Liver (tissue), 8 donors: ENCODE measurements at regions not wholly inside any gene's neighbourhood (a gene's known extent, or its start where the extent isn't known, plus 50 kb on each side); places are given as distances from the start of the nearest gene placed in this dataset.

Source experiments
- DNase-seq: peaks from one replicate; pipeline ENCODE4 v3.0.0-alpha.2; 2017; ENCODE audit warnings: low spot score
- H3K27ac ChIP-seq, 2 donors: one replicate each; pipeline ENCODE4 v1.7.0; 2013; ENCODE audit warnings: inconsistent platforms in 2 of 2, low read length in 2 of 2, control low read depth in 1 of 2, low read depth in 1 of 2, mild to moderate bottlenecking in 1 of 2
- H3K27me3 ChIP-seq, 4 donors: one replicate each; pipeline versions ENCODE4 v1.6.1 to v1.7.0; 2013; ENCODE audit warnings: low read length in 3 of 4, inconsistent platforms in 1 of 4, mild to moderate bottlenecking in 1 of 4, moderate library complexity in 1 of 4; ENCODE audit not compliant: control insufficient read depth in 4 of 4, insufficient read depth in 4 of 4
- H3K36me3 ChIP-seq, 4 donors: one replicate each; pipeline versions ENCODE4 v1.6.1 to v1.7.0; 2013; ENCODE audit warnings: low read length in 3 of 4, mild to moderate bottlenecking in 3 of 4, low read depth in 1 of 4, moderate library complexity in 1 of 4; ENCODE audit not compliant: control insufficient read depth in 4 of 4, insufficient read depth in 3 of 4
- H3K4me1 ChIP-seq, 4 donors: one replicate each; pipeline versions ENCODE4 v1.6.1 to v1.7.0; 2013; ENCODE audit warnings: low read length in 3 of 4, mild to moderate bottlenecking in 3 of 4, moderate library complexity in 1 of 4; ENCODE audit not compliant: control insufficient read depth in 4 of 4, insufficient read depth in 4 of 4
- H3K4me3 ChIP-seq, 3 donors: one replicate each; pipeline versions ENCODE4 v1.6.1 to v1.7.0; 2013; ENCODE audit warnings: low read length in 3 of 3, control low read depth in 1 of 3, low read depth in 1 of 3, mild to moderate bottlenecking in 1 of 3
- H3K9ac ChIP-seq, 2 donors: one replicate each; pipeline ENCODE4 v1.7.0; 2013; ENCODE audit warnings: low read length in 2 of 2, mild to moderate bottlenecking in 2 of 2, moderate library complexity in 2 of 2, control low read depth in 1 of 2, low read depth in 1 of 2
- H3K9me3 ChIP-seq, 4 donors: one replicate each; pipeline versions ENCODE4 v1.6.1 to v1.7.0; 2013; ENCODE audit warnings: low read length in 3 of 4; ENCODE audit not compliant: control insufficient read depth in 4 of 4
- ATF3 ChIP-seq: IDR thresholded peaks from 2 replicates; pipeline ENCODE4 v1.6.1; 2016; ENCODE audit warnings: antibody characterized with exemption
- CTCF ChIP-seq: fragments of 150-350 bp; IDR thresholded peaks from 2 replicates; pipeline ENCODE4 v1.5.1; 2017; ENCODE audit warnings: improper control_type of control experiment, low read depth, low read length; ENCODE audit not compliant: missing input control
- EGR1 ChIP-seq, 2 donors: IDR thresholded peaks; 2 replicates each; pipeline ENCODE4 v1.6.1; 2016 to 2018; ENCODE audit warnings: antibody characterized with exemption in 2 of 2, low read depth in 2 of 2
- FOXA1 ChIP-seq: IDR thresholded peaks from 2 replicates; pipeline ENCODE4 v1.6.1; 2016; ENCODE audit warnings: antibody characterized with exemption
- FOXA2 ChIP-seq: IDR thresholded peaks from 2 replicates; pipeline ENCODE4 v1.6.1; 2016; ENCODE audit warnings: antibody characterized with exemption
- GABPA ChIP-seq, 2 donors: IDR thresholded peaks in 1 of 2; conservative IDR thresholded peaks in 1 of 2; 2 replicates each; pipeline ENCODE4 v1.6.1; 2016; ENCODE audit warnings: antibody characterized with exemption in 2 of 2, mild to moderate bottlenecking in 1 of 2, moderate library complexity in 1 of 2
- HNF4A ChIP-seq, 2 donors: conservative IDR thresholded peaks; 2 replicates each; pipeline ENCODE4 v1.6.1; 2016; ENCODE audit warnings: antibody characterized with exemption in 2 of 2, mild to moderate bottlenecking in 2 of 2
- JUND ChIP-seq, 2 donors: IDR thresholded peaks; 2 replicates each; pipeline ENCODE4 v1.6.1; 2016; ENCODE audit warnings: antibody characterized with exemption in 2 of 2
- NR2F2 ChIP-seq: IDR thresholded peaks from 2 replicates; pipeline ENCODE4 v1.6.1; 2016; ENCODE audit warnings: antibody characterized with exemption
- RAD21 ChIP-seq, 2 donors: IDR thresholded peaks; 2 replicates each; pipeline ENCODE4 v1.6.1; 2016; ENCODE audit warnings: antibody characterized with exemption in 2 of 2, mild to moderate bottlenecking in 2 of 2
- REST ChIP-seq: IDR thresholded peaks from 2 replicates; pipeline ENCODE4 v1.6.1; 2016; ENCODE audit warnings: antibody characterized with exemption, mild to moderate bottlenecking
- RXRA ChIP-seq, 2 donors: IDR thresholded peaks; 2 replicates each; pipeline ENCODE4 v1.6.1; 2017 to 2018; ENCODE audit warnings: antibody characterized with exemption in 2 of 2, mild to moderate bottlenecking in 1 of 2
- SP1 ChIP-seq: IDR thresholded peaks from 2 replicates; pipeline ENCODE4 v1.6.1; 2018; ENCODE audit warnings: antibody characterized with exemption, mild to moderate bottlenecking
- TAF1 ChIP-seq: conservative IDR thresholded peaks from 2 replicates; pipeline ENCODE4 v1.6.1; 2016; ENCODE audit warnings: antibody characterized with exemption, mild to moderate bottlenecking
- ZBTB33 ChIP-seq: IDR thresholded peaks from 2 replicates; pipeline ENCODE4 v1.6.1; 2016; ENCODE audit warnings: antibody characterized with exemption
- WGBS: extraction: QIAGEN DNeasy Blood & Tissue Kit; methylation state at CpG from one replicate; pipeline ENCODE4 v1.1.7; 2013; 5-methylcytosine and 5-hydroxymethylcytosine counted together
- TF ChIP-seq, protein P1 (sequence below): IDR thresholded peaks from 2 replicates; pipeline ENCODE4 v1.6.1; 2016; ENCODE audit warnings: antibody characterized with exemption
- donor health status: healthy.
- donor health status: healthy.
- donor health status: healthy.
- donor health status: healthy.
- donor health status: healthy.

- no peaks in the 10 kb centered on the region for H3K4me1 ChIP-seq
- no peak for DNase-seq
- no peaks in the 10 kb centered on the region for H3K9me3 ChIP-seq
- WGBS, result 87% methylated on average over 7 of the region's 7 CpGs
- TF ChIP-seq ATF3 (no peak), NR2F2 (no peak), JUND (IDR thresholded peaks at IDR 0.05) (no peak), TAF1 (no peak), RXRA (IDR thresholded peaks at IDR 0.05) (no peak), RAD21 (IDR thresholded peaks at IDR 0.05) (no peak), FOXA2 (no peak), CTCF (no peak), REST (no peak), GABPA (IDR thresholded peaks at IDR 0.05 in 1 of 2, conservative IDR thresholded peaks at IDR 0.05 in 1 of 2) (no peak), SP1 (no peak), ZBTB33 (no peak), EGR1 (IDR thresholded peaks at IDR 0.05; ENCODE audit: low read depth in 2 of 2) (no peak), FOXA1 (no peak), HNF4A (conservative IDR thresholded peaks at IDR 0.05) (no peak)
- TF ChIP-seq, protein P1, sequence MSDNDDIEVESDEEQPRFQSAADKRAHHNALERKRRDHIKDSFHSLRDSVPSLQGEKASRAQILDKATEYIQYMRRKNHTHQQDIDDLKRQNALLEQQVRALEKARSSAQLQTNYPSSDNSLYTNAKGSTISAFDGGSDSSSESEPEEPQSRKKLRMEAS, result no peak
- H3K27me3 ChIP-seq, result peaks cover 0 to 2% (median 0%) of the 10 kb centered on the region in 4 donors
- H3K4me3 ChIP-seq, result no peak overlapping the region
- H3K27ac ChIP-seq, result no peak overlapping the region
- no peaks in the 10 kb centered on the region for H3K36me3 ChIP-seq
- no peak overlapping the region for H3K9ac ChIP-seq
Observed at GRCh38 chr20:58010186-58010585, 218.3 kb downstream of the ANKRD60 start.

DNA sequence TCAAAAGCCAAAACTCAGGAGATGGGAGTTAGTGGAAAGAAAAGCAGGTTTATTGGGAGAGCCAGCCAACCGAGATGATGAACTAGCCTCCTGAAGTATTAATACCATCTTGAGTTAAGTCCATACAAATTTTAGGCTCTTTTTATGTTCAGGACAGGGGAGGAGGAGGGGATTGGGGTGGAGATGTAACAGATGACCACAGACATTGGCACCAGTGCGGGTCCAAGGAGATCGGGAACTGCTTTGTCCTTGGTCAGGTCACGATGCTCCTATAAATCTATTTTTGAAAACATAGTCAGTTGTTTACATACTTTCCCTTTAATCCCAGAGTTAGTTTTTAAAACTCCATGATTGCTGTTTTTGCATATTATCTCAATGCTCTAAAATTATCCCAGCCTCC, 219.6 kb downstream of the ANKRD60 start:
- no peak overlapping the region for H3K9ac ChIP-seq
- no peaks in the 10 kb centered on the region for H3K9me3 ChIP-seq
- H3K27ac ChIP-seq, result no peak overlapping the region
- WGBS, result 83% methylated on average over 4 of the region's 4 CpGs
- TF ChIP-seq RXRA (IDR thresholded peaks at IDR 0.05) (no peak), ZBTB33 (no peak), RAD21 (IDR thresholded peaks at IDR 0.05) (no peak), FOXA2 (no peak), JUND (IDR thresholded peaks at IDR 0.05) (no peak), REST (no peak), EGR1 (IDR thresholded peaks at IDR 0.05; ENCODE audit: low read depth in 2 of 2) (no peak), FOXA1 (no peak)
- peaks cover 0 to 2% (median 0%) of the 10 kb centered on the region in 4 donors for H3K27me3 ChIP-seq
- no peaks in the 10 kb centered on the region for H3K4me1 ChIP-seq
- H3K36me3 ChIP-seq, result no peaks in the 10 kb centered on the region
- H3K4me3 ChIP-seq, result no peak overlapping the region
- DNase-seq, result no peak
